K562 (cell line): ENCODE measurements at regions not wholly inside any gene's neighbourhood (a gene's known extent, or its start where the extent isn't known, plus 50 kb on each side); places are given as distances from the start of the nearest gene placed in this dataset.

Experiments
- CTCF ChIP-seq, 3 experiments: IDR thresholded peaks in 2 of 3; conservative IDR thresholded peaks in 1 of 3; 2 replicates each; pipeline ENCODE4 v1.5.1; 2011 to 2012; ENCODE audit warnings: low read length in 3 of 3, mild to moderate bottlenecking in 3 of 3, control low read depth in 2 of 3, improper control_type of control experiment in 1 of 3, inconsistent platforms in 1 of 3, low read depth in 1 of 3, mixed read lengths in 1 of 3, moderate library complexity in 1 of 3; ENCODE audit not compliant: insufficient read depth in 2 of 3
- GABPA ChIP-seq: fragments of 200-800 bp; sonication (Bioruptor generic); conservative IDR thresholded peaks from 2 replicates; pipeline ENCODE4 v1.6.1; 2016; ENCODE audit warnings: low read depth, missing genetic modification characterization, missing compliant biosample characterization
- LARP7 ChIP-seq: fragments of 450-650 bp; IDR thresholded peaks from 2 replicates; pipeline ENCODE4 v1.6.1; 2016
- TF ChIP-seq, protein P1 (sequence below): fragments of 450-650 bp; IDR thresholded peaks from 2 replicates; pipeline ENCODE4 v1.6.1; 2016; ENCODE audit warnings: borderline replicate concordance
- TF ChIP-seq, protein P2 (sequence below): sonication (generic); formaldehyde crosslinking; IDR thresholded peaks from 2 replicates; pipeline ENCODE4 v1.8.1; 2023; ENCODE audit warnings: missing genetic modification reagents, mild to moderate bottlenecking, borderline replicate concordance

DNA sequence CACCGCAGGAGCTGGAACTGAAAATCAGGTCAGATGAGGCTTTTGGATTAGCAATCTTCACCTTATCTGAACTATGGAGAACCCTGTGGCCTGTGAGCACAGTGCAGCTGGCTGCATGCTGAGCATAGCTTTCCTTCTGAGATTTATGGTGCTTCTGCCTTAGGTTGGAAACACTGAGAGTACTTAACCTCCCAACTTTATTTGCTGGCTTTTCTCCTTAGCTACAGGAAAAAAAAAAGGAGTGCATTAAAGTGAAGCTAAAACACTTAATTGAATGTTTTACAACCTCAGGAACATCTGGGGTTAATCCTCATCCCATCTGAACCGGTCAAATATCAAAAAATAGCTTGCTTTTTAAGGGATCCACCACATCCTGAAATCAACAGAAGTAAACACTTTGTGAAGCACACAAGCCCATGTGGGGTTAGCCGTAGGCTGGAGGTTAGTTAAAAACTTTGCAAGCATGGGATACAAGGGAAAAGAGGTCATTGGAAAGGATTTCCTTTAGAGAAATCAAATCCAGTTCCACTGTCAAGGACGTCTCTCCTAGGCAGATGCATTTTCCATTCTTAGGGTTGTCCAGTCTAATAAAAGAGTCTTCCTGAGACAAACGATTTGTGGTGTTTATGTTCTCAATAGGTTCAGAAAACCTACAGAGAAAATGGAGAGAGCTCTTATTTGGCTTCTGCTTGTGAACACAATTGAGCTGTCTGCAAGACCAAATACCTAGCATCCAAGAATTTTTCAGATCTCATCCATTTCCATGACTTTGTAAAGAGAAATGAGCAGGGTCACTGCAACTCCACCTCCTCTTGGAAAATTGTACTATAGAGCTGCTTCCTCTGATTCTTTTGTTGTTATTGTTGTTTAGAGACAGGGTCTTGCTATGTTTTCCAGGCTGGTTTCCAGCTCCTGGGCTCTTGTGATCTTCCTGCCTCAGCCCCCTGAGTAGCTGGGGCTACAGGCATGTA, 470.4 kb upstream of the IGFBP3 start:
- TF ChIP-seq, protein P1, sequence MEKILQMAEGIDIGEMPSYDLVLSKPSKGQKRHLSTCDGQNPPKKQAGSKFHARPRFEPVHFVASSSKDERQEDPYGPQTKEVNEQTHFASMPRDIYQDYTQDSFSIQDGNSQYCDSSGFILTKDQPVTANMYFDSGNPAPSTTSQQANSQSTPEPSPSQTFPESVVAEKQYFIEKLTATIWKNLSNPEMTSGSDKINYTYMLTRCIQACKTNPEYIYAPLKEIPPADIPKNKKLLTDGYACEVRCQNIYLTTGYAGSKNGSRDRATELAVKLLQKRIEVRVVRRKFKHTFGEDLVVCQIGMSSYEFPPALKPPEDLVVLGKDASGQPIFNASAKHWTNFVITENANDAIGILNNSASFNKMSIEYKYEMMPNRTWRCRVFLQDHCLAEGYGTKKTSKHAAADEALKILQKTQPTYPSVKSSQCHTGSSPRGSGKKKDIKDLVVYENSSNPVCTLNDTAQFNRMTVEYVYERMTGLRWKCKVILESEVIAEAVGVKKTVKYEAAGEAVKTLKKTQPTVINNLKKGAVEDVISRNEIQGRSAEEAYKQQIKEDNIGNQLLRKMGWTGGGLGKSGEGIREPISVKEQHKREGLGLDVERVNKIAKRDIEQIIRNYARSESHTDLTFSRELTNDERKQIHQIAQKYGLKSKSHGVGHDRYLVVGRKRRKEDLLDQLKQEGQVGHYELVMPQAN = no peak
- TF ChIP-seq LARP7 (no peak), GABPA (tag) (no peak), CTCF (IDR thresholded peaks at IDR 0.05 in 2 of 3, conservative IDR thresholded peaks at IDR 0.05 in 1 of 3; ENCODE audit: insufficient read depth in 2 of 3, low read depth in 1 of 3, low read length in 3 of 3) (no peak)
- TF ChIP-seq, protein P2, sequence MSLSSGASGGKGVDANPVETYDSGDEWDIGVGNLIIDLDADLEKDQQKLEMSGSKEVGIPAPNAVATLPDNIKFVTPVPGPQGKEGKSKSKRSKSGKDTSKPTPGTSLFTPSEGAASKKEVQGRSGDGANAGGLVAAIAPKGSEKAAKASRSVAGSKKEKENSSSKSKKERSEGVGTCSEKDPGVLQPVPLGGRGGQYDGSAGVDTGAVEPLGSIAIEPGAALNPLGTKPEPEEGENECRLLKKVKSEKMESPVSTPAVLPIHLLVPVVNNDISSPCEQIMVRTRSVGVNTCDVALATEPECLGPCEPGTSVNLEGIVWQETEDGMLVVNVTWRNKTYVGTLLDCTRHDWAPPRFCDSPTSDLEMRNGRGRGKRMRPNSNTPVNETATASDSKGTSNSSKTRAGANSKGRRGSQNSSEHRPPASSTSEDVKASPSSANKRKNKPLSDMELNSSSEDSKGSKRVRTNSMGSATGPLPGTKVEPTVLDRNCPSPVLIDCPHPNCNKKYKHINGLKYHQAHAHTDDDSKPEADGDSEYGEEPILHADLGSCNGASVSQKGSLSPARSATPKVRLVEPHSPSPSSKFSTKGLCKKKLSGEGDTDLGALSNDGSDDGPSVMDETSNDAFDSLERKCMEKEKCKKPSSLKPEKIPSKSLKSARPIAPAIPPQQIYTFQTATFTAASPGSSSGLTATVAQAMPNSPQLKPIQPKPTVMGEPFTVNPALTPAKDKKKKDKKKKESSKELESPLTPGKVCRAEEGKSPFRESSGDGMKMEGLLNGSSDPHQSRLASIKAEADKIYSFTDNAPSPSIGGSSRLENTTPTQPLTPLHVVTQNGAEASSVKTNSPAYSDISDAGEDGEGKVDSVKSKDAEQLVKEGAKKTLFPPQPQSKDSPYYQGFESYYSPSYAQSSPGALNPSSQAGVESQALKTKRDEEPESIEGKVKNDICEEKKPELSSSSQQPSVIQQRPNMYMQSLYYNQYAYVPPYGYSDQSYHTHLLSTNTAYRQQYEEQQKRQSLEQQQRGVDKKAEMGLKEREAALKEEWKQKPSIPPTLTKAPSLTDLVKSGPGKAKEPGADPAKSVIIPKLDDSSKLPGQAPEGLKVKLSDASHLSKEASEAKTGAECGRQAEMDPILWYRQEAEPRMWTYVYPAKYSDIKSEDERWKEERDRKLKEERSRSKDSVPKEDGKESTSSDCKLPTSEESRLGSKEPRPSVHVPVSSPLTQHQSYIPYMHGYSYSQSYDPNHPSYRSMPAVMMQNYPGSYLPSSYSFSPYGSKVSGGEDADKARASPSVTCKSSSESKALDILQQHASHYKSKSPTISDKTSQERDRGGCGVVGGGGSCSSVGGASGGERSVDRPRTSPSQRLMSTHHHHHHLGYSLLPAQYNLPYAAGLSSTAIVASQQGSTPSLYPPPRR = no peak
